ENCODE measurements at regions not wholly inside any gene's neighbourhood (a gene's known extent, or its start where the extent isn't known, plus 50 kb on each side); places are given as distances from the start of the nearest gene placed in this dataset.
"Not testable (repeated sequence)": the region's sequence is repeated elsewhere in the genome, so short reads cannot be mapped to it uniquely, and the experiment has no call there.

DNA sequence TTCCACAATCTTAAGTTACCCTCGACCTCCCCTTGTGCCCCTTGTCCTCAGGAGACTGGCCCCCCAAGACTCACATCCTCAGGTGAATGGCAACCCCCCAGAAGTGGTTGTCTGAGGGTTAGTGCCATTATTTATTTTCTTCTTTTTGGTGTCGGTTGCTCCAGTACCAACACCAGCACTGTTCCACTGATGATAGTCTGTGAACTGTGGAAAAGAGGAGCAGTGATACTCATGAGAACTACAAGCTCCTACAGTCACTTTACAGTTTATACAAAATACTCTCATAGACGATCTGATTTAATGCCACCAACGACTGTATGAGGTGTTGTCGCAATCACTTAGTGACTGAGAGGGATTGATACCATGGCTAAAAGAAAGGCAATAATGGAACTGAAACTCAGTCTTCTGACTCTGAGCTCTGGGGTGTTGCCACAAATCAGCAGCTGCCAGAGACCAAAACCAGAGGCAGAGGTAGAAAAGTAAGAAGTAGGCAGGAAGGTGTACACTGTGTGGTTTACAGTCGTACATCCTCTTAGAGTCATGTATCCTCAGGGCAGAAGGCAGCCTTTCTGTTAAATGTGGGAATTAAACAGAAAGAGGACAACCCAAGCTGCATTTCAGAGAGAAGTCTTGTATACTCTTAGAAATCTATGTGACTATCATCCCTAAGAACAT lies 90.8 kb upstream of the ADCY2 start:
- not testable (repeated sequence) for DNase-seq (ENCODE audit: low spot score)

DNA sequence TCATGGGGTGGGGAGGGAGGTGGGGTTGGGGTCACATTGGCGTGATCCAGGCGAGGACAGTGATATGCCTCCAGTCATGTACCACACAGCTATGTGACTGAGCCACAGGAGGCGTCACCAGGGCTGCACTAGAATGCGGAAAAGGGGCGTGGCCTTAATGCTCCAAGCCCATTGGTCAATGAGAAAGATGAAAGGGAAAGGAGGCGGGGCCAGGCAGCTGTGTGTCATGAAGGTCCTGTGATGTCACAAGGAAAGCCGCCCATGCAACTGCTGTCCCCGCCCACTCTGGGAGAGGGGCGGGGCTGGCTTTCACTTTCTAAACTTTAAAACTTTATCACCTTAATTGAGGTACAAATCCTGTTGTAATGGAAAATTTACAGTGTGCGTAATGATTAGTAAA lies 89.4 kb upstream of the ADCY2 start:
- DNase-seq (ENCODE audit: low spot score), result not testable (repeated sequence)

DNA sequence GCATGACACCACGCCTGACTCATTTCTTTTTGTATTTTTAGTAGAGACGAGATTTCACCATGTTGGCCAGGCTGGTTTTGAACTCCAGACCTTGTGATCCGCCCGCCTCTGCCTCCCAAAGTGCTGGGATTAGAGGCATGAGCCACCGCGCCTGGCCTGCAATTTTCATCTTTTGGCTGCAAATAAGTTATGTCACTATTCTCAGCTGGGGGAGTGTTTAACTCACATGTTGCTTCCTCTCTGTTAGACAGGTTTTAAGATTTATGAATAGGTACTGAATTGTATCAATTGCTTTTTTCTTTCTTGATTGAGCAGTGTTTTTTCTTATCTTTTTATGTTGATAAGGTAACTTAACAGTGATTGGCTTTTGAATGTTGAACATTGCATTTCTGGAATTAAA lies 88.2 kb upstream of the ADCY2 start:
- DNase-seq (ENCODE audit: low spot score), result not testable (repeated sequence)

DNA sequence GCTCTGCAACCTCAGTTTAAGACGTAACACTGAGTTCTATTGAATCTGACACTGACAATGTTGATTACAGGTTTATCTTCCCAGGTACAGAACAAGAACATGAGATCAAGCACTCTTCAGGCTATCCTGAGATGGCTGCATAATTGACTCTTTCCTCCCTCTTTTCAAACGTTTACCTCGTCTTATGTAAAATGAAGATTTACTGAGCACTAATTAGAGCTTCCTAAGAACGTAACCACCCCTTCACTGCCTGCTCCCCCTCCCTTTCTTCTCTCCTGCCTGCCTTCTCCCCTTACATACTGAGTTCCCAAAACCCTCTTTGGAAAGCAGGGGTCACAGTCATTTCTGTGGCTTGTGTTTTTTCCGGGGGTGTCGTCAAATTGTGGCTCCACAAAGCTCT lies 86.2 kb upstream of the ADCY2 start:
- DNase-seq (ENCODE audit: low spot score), result not testable (repeated sequence)

DNA sequence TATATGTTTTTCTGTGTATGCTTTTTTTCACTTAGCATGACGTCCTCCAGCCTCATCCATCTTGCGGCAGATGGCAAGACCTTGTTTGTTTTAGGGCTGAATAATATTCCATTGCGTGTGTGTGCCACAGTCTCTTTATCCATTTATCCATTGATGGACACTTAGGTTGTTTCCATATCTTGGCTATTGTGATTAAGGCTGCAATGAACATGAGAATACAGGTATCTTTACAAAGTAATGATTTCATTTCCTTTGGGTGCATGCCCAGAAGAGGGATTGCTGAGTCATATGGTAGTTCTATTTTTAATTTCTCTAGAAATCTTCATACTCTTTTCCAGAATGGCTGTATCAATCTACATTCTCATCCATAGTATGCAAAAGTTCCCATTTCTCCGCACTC lies 85.3 kb upstream of the ADCY2 start:
- DNase-seq (ENCODE audit: low spot score), result not testable (repeated sequence)

DNA sequence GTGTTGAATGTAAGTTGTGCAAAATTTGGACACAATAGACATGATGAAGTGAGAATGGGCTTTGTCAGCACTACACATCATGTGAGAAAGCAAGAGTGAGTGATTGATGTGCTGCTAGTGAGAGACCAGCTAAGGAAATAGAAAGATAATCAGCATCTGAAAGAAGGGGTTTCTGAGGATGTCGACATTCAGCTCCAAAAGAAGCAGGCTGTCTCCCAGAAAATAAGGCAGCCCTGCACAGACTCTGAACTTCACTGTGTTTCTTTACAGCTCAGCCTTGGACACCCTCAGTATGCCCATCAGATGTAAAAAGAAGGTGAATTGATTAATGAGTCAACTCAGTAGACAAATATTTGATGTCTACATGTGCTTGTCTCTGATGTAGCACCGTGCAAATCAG lies 80.8 kb upstream of the ADCY2 start:
- DNase-seq (ENCODE audit: low spot score), result no peak

DNA sequence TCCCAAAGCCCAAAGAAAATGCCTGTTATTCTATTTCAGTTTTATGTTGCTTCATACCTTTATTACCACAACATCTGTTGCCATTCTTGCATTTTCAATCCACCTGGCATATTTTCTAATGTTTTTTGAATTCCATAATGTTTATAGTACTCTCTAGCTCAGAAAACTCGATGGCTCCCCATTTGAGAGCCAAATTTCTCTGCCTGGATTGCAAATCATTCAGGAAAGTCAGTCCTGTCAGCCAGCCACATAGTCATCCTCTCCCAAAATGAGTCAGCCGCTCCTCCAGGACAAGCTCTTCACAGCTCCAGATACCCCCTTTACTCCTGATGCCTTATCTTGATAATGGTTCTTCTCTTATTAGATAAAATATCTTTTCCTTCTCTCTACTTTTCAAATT lies 78.2 kb upstream of the ADCY2 start:
- no peak for DNase-seq (ENCODE audit: low spot score)

DNA sequence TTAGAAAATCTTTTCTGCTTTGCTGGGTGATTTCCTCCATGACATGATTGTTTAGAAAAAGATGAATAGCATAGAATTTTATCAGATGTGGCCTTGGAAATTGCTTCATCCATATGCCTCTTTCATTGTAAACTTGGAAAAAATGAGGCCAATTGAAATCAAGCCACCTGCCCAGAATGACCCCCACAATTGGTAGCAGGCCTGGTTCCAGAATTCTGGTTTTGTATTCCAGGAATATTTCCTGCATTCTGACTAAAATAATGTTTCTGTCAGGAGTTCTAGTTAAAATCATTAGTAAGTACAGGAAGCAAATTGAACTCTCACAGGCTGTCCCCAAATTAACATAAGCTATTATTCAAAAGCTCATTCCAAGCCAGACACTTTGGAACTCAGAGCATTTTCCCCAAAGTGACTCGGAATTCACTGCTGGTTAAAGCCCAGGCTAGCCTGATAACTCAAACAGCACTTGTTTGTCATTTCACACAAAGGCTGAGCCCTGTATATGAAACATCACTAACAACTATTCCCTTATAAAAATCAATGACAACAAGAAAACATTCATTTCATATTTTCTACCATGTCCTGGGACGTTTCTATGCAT lies 75.1 kb upstream of the ADCY2 start:
- no peak for DNase-seq (ENCODE audit: low spot score)

DNA sequence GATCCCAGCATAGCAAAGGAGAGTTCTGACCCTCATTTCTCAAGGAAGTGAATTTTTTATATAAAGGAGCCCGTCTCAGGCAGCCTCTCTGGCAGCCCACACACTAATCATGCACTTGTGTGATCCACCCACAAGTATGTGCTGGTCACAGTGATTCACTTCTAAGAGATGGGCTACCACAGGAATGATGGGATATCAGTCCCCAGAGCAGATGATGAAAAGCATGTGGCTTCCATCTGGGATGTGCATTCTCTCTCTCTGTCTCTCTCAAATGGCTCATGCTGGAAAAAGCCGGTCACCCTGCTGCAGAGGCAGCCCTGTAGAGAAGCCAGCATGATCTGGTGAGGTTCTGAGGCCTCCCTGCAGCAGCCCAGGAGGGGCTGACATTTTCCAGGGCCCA lies 74.2 kb upstream of the ADCY2 start:
- no peak for DNase-seq (ENCODE audit: low spot score)

DNA sequence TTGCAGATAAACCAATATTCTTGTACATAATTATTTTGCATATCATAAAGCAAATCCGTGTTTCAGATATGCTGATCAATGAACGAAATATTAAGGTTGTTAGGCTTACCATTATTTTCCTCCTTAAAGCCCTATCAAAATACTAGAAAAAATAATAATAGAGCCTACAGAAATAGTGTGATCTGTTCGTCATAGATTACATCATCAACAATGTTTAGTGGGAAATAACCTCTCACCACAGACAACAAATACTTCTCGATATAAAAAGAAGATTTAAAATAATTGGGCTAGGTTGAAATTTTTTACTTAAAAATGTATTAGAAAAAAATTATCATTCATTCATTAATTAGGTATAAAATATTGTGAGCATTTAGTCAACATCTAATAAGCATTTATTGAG lies 71.0 kb upstream of the ADCY2 start:
- DNase-seq (ENCODE audit: low spot score), result no peak

DNA sequence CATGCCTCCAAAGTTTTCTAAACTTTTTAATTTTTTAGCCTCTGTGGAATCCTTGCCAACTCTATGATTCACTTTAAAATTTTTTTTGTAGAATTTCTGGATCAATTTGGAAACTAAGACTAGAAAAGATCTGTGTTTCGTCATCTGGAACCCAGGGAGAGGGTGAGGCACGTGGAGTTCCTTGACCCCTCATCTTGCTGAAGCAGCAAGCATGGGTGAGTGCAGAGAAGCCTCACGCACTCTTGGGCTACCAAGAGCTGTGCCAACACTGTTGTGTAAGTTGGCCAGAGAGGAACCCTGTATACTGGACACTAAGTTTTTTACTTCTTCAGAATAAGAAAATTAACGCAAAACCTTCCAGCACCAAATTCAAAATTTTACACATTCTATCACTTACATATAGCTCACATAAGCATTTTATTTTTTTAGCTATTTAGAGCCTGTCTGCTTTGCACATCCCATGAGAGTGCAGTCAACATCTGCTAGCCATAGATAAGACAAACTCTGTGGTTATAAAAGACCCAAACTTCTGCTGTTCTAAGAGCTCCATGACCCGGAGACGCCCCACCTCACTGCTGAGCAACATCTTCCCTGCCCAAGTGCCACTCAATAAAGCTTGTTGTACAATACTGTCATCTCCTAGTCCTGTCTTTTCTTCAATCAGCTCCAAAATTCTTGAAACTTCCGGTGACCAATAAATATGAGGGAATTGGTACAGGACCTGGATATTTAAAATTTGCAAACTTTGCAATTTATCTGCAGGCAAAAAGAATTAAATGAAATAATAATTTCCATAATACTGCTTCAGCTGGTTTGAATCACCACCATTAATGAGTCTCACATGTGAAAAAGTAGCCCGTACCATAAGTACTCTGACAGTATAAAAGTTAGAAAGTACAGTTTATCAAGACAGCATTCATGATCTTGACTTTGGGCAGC lies 69.7 kb upstream of the ADCY2 start:
- no peak for DNase-seq (ENCODE audit: low spot score)

DNA sequence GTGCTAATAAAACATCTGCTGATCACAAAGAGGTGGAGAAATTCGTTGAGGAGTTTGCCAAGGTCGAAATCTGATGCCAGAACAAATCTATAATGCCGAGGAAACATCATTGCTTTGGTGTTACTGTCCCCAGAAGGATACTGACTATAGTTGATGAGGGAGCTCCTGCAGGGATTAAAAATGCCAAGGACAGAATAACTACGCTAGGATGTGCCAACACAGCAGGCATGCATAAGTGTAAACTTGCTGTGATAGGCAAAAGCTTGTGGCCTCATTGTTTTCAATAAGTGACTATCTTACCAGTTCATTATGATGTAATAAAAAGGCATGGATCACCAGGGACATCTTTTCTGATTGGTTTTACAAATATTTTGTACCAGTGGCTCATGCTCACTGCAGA lies 66.8 kb upstream of the ADCY2 start:
- no peak for DNase-seq (ENCODE audit: low spot score)

DNA sequence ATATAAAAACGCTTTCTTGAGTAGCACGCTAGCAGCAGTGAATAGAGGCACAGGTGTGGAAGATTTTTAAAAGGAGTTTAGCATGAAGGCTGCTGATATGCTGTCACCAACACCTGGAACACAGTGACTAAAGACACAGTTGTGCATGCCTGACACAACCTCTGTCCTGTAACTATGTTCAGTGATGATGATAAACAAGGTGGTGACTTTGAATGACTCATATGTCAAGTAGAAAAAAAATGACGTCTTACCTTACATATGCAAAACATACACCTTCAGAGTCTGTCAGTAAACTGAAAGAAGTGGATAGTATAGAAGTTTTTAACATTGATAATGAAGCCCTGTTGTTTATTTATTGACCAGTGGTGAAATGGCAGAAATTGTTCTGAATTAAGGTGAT lies 66.2 kb upstream of the ADCY2 start:
- DNase-seq (ENCODE audit: low spot score), result no peak

DNA sequence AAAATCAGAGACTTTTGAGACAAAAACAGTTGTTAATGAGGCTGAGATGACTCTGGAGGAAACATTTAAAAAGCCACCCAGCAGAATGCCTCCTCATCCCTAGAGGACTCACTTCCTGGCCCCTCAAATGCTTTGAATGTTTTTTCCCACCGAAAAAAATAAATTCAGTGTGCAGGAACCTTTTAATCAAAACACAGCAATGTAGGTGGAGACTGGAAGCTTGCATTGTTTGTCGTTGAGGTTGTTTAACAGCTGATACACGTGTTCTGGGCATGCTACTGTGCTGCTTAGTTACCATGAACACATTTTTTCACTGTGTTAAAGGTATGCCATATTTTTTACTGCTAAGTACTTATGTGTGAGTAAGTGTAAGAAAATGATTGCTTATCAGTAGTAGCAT lies 65.7 kb upstream of the ADCY2 start:
- no peak for DNase-seq (ENCODE audit: low spot score)

DNA sequence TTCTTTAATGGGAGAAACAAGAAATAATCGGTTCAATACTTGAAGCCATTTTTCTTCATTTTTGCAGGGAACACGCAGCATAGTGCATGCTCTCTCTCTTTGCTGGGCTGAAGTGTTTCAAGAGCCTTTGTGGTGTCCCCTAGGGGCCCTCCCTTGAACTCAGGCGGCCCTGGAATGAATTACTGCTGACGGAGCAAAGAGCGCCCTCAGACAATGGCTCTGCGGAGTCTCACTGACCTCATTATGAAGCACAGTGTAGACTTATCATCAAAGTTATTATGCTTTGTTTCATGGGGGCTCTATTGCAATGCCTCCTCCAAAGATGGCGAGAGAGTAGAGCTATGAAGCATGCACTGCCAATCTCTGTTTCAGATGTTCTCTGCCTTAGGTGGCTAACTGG lies 64.8 kb upstream of the ADCY2 start:
- DNase-seq (ENCODE audit: low spot score), result no peak

All from CD4-positive, alpha-beta T cell treated with Interleukin-2 at 100 ng/mL for 4 hours (primary cell).